Stimulated activated CD8-positive, alpha-beta memory T cell treated with anti-CD3 and anti-CD28 coated beads, Interleukin-2, amount 100 ng/mL, for 1 hour (primary cell): ENCODE measurements at regions not wholly inside any gene's neighbourhood (a gene's known extent, or its start where the extent isn't known, plus 50 kb on each side); places are given as distances from the start of the nearest gene placed in this dataset.
"Not testable (repeated sequence)": the region's sequence is repeated elsewhere in the genome, so short reads cannot be mapped to it uniquely, and the experiment has no call there.

ENCODE experiments used
- DNase-seq, 2 donors: peaks; one replicate each; pipeline ENCODE4 v3.0.0-alpha.2; 2020; ENCODE audit warnings: low read depth in 2 of 2

- DNase-seq, result no peak
Observed at GRCh38 chr1:38507563-38507962, 352.0 kb downstream of the RRAGC start.

DNA sequence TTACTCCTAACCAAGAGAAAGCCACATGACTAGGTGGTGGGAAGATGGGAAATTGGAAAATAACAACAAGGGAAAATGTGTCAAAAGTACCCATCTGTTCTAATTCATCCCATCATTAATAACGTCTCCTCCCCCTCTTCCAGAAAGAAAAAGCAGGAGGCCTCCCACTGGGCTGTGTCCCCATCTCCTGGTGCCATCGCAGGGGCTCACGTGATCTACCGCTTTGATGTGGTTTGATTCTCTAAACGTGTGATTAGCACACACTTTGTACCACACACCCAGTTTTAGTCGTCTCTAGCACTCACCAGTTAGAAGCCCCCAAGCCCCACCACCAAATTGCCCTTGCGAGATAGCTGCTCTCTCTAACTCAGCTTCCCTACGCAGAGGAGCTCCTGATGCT is 353.6 kb downstream of the RRAGC start:
- DNase-seq, result no peak

DNA sequence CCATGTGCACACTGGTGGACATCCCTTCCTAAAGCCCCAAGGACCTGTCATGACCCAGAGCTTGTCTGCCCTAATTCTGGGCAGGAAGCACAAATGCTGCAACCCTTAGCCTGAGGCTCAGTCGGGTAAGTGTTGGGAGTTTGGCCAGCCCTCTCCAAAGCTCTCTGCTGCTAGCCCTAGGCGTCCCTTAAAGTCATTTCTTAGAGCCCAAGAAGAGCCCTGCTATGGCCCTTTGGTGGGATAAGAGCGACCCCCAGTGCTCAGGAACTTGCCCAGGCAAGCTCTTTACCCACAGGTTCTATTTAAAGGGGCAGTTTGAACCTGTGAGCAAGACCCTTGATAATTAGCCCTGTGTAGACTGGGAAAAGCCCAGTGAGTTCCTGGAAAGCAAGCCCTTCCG is 356.8 kb downstream of the RRAGC start:
- no peak for DNase-seq

- no peak for DNase-seq
Observed at GRCh38 chr1:38500891-38501290, 358.7 kb downstream of the RRAGC start.

GRCh38 chr1:38500352-38500751 is 359.2 kb downstream of the RRAGC start:
- DNase-seq, result no peak

DNA sequence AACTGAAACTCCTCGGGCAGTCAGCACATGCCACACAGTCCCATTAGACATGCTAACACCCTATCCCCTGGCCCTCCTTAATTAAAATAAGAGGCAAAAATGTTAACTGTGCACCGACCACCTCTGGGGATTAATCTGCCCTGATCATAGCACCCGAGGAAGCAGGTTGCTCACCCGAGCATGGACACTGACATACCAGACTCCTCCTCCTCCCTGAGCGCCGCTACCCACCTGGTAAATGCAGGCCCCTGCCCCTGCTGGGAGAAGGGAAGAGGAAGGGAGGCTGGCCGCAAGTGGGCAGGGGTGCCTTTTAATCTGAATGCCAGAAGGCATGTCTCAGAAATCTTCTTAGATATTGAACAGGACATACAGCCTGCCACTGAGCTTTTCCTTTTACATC is 360.9 kb downstream of the RRAGC start:
- no peak for DNase-seq

- no peak for DNase-seq
Observed at GRCh38 chr1:38497921-38498656, 361.5 kb downstream of the RRAGC start.

- DNase-seq, result not testable (repeated sequence)
Observed at GRCh38 chr1:38493306-38493705, 366.3 kb downstream of the RRAGC start.

DNA sequence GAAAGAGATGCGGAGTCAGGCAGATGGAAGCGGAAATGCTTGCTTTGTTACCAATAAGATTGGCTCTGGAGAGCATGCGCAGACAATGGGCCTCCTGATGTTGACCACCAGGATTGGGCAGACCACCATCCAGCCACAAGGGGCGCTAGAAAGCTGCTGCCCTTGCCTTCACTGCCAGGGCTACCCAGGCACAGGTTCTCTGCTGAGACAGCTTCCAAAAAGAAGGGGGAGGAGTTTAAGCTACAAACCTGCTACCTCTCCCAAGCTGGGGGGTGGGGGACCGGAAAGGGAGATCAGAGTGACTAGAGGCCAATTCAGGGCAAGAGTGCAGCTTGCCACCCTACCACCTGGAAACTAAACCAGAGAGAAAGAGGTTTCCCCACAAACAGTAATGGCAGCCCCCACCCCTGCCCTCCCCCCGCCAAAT is 369.7 kb downstream of the RRAGC start:
- no peak for DNase-seq

- DNase-seq, result no peak
Observed at GRCh38 chr1:38488162-38488898, 371.2 kb downstream of the RRAGC start.

- no peak for DNase-seq
Observed at GRCh38 chr1:38487396-38487795, 372.2 kb downstream of the RRAGC start.

GRCh38 chr1:38486085-38486484 is 373.5 kb downstream of the RRAGC start:
- DNase-seq, result no peak

- no peak for DNase-seq
Observed at GRCh38 chr1:38481871-38482826, 377.4 kb downstream of the RRAGC start.

- DNase-seq, result not testable (repeated sequence)
Observed at GRCh38 chr1:38479662-38480061, 379.9 kb downstream of the RRAGC start.

DNA sequence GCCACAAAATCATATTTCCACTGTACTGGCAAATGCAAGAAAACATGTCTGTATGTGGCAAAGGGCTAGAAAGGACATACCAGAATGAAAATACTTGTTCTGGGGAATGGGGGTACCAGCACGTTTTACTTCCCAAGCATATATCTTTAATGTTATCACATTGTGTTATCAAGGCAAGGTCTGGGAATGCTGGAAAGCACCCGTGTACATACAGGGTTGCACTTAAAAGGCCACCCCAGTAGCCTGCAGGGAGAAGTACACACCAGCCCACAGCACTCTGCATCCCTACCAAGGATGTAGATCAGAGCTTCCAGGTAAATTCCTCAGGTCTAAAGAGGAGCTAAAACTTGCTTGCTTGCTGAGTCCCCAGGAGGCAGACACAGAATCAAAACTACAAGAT is 381.8 kb downstream of the RRAGC start:
- no peak for DNase-seq

DNA sequence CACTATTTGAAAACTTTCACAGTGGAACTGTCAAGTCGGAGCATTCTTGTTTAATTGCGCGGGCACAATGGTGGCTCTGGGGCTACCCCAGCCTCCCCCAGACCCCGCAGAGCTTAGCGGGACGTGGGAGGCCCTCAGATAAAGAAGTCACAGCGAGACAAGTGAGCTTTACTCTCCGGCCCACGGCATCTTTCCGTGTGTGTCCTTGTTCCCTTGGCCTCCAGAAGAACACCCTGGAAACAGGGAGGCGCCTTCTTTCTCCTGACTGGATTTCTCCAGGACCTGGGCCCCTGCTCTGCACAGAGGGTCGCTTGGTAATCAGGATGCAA is 382.8 kb downstream of the RRAGC start:
- no peak for DNase-seq

GRCh38 chr1:38476111-38476849 is 383.3 kb downstream of the RRAGC start:
- no peak for DNase-seq

GRCh38 chr1:38475624-38476005 is 384.0 kb downstream of the RRAGC start:
- no peak for DNase-seq

DNA sequence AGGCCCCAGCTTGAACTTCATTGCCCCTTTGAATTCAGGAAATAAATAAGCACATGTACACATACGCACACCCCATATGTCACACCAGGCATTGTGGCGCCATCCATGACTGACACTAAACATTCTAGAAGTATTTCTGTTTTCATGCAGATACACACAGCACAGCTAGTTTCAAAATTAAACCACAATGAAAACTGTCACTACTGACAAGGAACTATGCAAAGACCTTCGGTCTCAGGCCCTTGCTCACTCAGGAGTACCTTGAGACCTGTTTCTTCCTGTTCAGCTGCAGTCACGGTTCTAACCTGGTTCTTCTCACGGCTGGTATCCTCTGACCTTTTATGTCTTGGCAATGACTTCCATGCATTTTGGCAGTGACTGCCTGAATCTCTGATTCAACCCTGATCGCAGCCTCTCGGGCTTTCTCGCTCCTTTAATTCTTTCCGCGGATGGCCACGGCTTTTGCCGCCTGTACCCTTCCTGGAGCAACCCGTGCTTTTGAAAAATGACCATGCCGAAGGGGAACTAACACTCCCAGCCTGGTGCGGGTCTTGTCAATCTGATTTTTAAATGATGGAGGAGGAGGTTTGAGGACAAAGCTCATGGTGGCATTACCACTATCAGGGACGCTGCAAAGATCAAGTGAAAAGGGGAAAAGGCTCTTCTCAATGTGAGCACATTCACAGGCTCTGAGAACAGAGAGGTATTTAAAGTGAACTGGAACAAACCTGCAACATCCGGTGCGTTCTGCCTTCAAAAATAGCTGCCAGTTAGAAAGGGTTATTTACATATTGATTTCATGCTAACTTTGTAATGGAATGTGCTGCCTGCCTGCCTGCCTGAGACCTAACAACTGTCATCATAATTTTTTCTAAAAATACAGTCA is 384.6 kb downstream of the RRAGC start:
- DNase-seq, result no peak

GRCh38 chr1:38466487-38466886 is 393.1 kb downstream of the RRAGC start:
- no peak for DNase-seq

DNA sequence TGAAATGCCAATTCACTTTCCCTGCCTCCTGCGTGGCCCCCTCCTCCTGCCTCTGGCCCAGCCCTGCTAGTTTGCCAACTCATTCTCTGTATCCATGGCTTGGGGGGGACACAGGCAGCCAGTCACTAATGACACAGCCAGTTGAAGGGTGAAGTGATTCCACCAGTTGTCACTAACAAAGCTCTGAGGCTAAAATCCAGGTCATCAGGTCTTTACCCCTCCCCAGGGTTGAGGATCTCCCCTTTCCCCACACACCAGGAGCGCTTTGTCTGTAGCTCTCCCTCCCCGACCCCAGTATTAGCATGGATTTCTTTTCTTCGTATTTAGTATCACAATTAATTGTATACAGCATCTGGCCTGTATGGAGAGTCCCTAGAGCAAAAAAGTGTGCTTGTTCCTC is 394.1 kb downstream of the RRAGC start:
- DNase-seq, result no peak
